ENCODE measurements at regions not wholly inside any gene's neighbourhood (a gene's known extent, or its start where the extent isn't known, plus 50 kb on each side); places are given as distances from the start of the nearest gene placed in this dataset.

GRCh38 chr3:72204452-72204851, 419.5 kb upstream of the PROK2 start:
- Histone ChIP-seq H3K36me3 (ENCODE audit: control insufficient read depth, insufficient read depth, low read length) (no peaks in the 10 kb centered on the region), H3K27me3 (ENCODE audit: control insufficient read depth, insufficient read depth, low read length) (no peaks in the 10 kb centered on the region), H3K4me3 (ENCODE audit: low read depth, low read length) (no peak overlapping the region)
- no peak for DNase-seq (ENCODE audit: low read depth)
- TF ChIP-seq CTCF (IDR thresholded peaks at IDR 0.05; ENCODE audit: insufficient read depth, low read length, poor library complexity, severe bottlenecking): no peak

- TF ChIP-seq CTCF (IDR thresholded peaks at IDR 0.05; ENCODE audit: insufficient read depth, low read length, poor library complexity, severe bottlenecking): no peak
- no peak overlapping the region for H3K4me3 ChIP-seq (ENCODE audit: low read depth, low read length)
- H3K36me3 ChIP-seq (ENCODE audit: control insufficient read depth, insufficient read depth, low read length): no peaks in the 10 kb centered on the region
- no peaks in the 10 kb centered on the region for H3K27me3 ChIP-seq (ENCODE audit: control insufficient read depth, insufficient read depth, low read length)
- DNase-seq (ENCODE audit: low read depth): no peak
Observed at GRCh38 chr3:72203613-72204349, 418.8 kb upstream of the PROK2 start.

DNA sequence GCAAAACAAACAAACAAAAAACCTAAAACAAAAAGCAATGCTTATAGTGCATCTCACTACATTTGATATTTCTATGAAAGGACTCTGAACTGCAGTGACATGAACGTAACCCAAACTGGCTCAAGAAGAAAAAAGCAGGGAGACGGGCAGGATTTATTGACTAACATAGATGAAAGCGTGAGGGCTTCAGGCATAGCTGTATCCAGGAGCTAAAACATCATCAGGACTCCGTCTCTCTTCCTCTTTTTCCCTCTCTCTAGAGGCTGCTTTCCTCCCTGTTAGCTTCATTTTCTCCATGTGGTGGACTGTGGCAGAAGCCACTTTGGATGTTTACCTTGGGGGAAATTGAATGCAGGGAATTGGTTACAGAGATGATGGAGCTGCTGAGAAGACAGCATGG, 418.2 kb upstream of the PROK2 start:
- no peak for DNase-seq (ENCODE audit: low read depth)
- H3K36me3 ChIP-seq (ENCODE audit: control insufficient read depth, insufficient read depth, low read length): no peaks in the 10 kb centered on the region
- H3K4me3 ChIP-seq (ENCODE audit: low read depth, low read length): no peak overlapping the region
- TF ChIP-seq CTCF (IDR thresholded peaks at IDR 0.05; ENCODE audit: insufficient read depth, low read length, poor library complexity, severe bottlenecking): no peak
- no peaks in the 10 kb centered on the region for H3K27me3 ChIP-seq (ENCODE audit: control insufficient read depth, insufficient read depth, low read length)

DNA sequence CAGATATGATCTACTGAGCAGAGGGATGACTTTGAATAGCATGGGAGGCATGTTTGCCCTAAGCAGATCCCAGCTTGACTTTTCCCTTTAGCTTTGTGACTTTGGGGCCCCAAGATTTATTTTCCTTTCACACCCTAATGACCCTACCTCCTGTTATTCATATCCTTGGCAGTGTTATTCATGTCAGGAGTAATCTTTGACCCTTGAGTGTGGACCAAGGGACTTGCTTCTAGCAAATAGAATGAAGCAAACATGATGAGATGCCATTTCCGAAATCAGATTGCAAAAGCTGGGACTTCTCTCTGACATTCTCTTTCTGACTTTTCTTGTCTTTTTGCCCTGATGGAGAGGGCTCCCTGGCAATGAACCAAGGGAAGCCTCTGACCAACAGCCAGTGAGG, 415.4 kb upstream of the PROK2 start:
- no peaks in the 10 kb centered on the region for H3K36me3 ChIP-seq (ENCODE audit: control insufficient read depth, insufficient read depth, low read length)
- DNase-seq (ENCODE audit: low read depth): no peak
- H3K4me3 ChIP-seq (ENCODE audit: low read depth, low read length): no peak overlapping the region
- H3K27me3 ChIP-seq (ENCODE audit: control insufficient read depth, insufficient read depth, low read length): peaks cover 3% of the 10 kb centered on the region
- TF ChIP-seq CTCF (IDR thresholded peaks at IDR 0.05; ENCODE audit: insufficient read depth, low read length, poor library complexity, severe bottlenecking): no peak

DNA sequence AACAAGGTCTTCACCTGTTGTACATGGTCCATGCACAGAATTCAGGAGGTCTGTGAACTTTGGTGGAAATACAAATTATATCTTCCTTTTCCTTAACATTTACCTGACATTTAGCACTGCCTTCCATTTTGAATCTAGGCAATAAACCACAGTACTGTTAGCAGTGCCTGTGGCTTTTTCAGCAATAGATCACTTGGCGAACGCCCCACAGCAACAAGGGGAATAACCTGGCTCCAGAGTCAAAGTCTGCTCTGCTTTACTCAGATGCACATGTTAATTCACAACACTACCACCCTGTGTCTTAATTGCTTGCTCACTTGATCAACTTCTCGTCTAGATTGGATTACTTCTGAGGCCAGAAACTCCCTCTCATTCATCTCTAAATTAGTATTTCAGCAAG, 414.6 kb upstream of the PROK2 start:
- DNase-seq (ENCODE audit: low read depth): no peak
- Histone ChIP-seq H3K27me3 (ENCODE audit: control insufficient read depth, insufficient read depth, low read length) (peaks cover 3% of the 10 kb centered on the region), H3K4me3 (ENCODE audit: low read depth, low read length) (no peak overlapping the region), H3K36me3 (ENCODE audit: control insufficient read depth, insufficient read depth, low read length) (no peaks in the 10 kb centered on the region)
- no peak for TF ChIP-seq CTCF (IDR thresholded peaks at IDR 0.05; ENCODE audit: insufficient read depth, low read length, poor library complexity, severe bottlenecking)

- Histone ChIP-seq H3K27me3 (ENCODE audit: control insufficient read depth, insufficient read depth, low read length) (peaks cover 5% of the 10 kb centered on the region), H3K36me3 (ENCODE audit: control insufficient read depth, insufficient read depth, low read length) (no peaks in the 10 kb centered on the region), H3K4me3 (ENCODE audit: low read depth, low read length) (no peak overlapping the region)
- DNase-seq (ENCODE audit: low read depth): no peak
- no peak for TF ChIP-seq CTCF (IDR thresholded peaks at IDR 0.05; ENCODE audit: insufficient read depth, low read length, poor library complexity, severe bottlenecking)
Observed at GRCh38 chr3:72196377-72196929, 411.5 kb upstream of the PROK2 start.

Measured in kidney epithelial cell (primary cell).